GM13976 (cell line): ENCODE measurements at regions not wholly inside any gene's neighbourhood (a gene's known extent, or its start where the extent isn't known, plus 50 kb on each side); places are given as distances from the start of the nearest gene placed in this dataset.

Experiments used
- DNase-seq: peaks from one replicate; pipeline ENCODE4 v3.0.0; 2012; ENCODE audit warnings: low spot score
- in situ Hi-C: fragments of 300-500 bp; cut with MboI; formaldehyde crosslinking; loops from one replicate; pipeline ENCODE4 v1.12.0; 2022; ENCODE audit warnings: low sequenced_read_pairs, mixed read lengths, inconsistent platforms; ENCODE audit not compliant: unreplicated experiment
- TF ChIP-seq, protein P1 (sequence below): IDR thresholded peaks from 2 replicates; pipeline ENCODE4 v1.5.1; 2012; ENCODE audit warnings: borderline replicate concordance, mild to moderate bottlenecking; ENCODE audit not compliant: insufficient read depth; ENCODE audit errors: extremely low read depth, missing control alignments, control extremely low read depth

- in situ Hi-C loops: no loop called here
- TF ChIP-seq, protein P1, sequence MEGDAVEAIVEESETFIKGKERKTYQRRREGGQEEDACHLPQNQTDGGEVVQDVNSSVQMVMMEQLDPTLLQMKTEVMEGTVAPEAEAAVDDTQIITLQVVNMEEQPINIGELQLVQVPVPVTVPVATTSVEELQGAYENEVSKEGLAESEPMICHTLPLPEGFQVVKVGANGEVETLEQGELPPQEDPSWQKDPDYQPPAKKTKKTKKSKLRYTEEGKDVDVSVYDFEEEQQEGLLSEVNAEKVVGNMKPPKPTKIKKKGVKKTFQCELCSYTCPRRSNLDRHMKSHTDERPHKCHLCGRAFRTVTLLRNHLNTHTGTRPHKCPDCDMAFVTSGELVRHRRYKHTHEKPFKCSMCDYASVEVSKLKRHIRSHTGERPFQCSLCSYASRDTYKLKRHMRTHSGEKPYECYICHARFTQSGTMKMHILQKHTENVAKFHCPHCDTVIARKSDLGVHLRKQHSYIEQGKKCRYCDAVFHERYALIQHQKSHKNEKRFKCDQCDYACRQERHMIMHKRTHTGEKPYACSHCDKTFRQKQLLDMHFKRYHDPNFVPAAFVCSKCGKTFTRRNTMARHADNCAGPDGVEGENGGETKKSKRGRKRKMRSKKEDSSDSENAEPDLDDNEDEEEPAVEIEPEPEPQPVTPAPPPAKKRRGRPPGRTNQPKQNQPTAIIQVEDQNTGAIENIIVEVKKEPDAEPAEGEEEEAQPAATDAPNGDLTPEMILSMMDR: no peak
These were observed 139.4 kb downstream of the GADD45G start for GRCh38 chr9:89744255-89744648.

DNA sequence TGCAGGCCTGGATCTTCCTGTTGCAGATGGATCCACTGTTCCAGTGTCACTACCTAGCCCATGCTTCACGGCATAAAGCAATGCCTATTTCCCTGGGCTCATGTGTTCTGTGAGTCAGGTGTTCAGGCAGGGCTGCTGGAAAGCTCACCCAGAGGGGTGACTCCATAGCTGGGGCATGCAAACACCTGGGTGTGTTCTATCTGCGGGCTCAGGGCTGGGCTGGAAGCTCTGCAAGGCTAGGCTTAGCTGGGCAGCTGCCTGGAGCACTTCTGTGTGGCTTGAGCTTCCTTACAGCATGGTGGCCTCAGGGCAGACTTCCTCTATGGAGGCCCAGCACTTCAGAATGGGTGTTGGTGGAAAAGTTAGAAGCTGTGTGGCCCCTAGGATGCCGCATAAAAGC is 139.9 kb downstream of the GADD45G start:
- TF ChIP-seq, protein P1: no peak
- in situ Hi-C loops: no loop called here
- no peak for DNase-seq

More at GRCh38 chr9:89744255-89744648, 139.4 kb downstream of the GADD45G start:
- no peak for DNase-seq

- TF ChIP-seq, protein P1: no peak
- in situ Hi-C loops: no loop called here
- no peak for DNase-seq
These were observed 141.0 kb downstream of the GADD45G start for GRCh38 chr9:89745601-89746376.

DNA sequence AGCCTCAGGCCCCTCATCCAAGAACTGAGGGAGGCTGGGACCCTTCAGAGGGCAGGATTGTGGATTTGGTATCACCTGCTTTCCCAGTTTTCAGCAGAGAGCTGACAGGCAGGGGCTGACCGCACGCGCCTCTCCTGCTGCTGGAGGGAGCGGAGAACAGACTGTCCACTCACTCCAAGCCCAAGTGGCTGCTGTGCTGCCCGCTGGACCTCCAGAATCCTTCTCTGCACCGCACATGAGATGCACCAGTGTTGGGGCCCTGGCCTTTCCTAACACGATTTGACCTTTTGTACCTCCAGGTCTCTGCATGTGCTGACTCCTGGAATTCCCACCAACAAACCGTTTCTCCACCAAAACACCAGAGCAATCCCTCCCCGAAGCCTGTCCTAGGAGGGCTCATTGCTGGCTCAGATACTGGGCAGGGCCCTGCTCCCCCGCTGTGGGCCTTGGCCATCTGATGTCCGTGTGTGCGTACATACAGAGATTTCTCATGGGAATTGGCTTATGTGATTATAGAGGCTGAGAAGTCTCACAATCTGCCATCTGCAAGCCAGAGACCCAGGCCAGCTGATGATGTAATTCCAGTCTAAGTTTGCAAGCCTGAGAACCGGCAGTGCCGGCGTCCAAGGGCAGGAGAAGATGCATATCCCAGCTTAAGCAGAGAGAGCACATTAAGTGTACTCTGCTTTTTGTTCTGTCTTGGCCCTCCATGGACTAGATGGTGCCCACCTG is 141.7 kb downstream of the GADD45G start:
- DNase-seq: no peak
- in situ Hi-C loops: no loop called here
- TF ChIP-seq, protein P1: no peak

DNA sequence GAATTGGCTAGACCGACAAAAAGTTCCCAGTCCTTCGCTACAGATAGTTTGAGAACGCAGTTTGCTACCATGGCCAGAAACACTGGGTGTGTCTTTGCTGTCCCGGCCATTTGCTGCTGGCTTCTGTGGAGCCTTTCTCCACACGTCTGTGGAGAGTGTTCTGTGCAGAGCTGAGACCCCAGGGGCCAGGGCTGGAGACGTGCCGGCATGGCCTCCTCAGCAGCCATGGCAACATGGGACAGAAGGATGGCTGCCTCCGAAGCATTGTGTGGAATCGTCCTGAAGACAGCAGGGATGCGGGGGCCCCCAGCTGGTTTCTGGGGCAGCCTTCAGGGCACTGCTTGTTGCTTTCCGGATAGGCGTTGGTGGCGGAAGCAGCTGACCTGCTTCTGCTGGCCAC is 142.8 kb downstream of the GADD45G start:
- in situ Hi-C loops: no loop called here
- TF ChIP-seq, protein P1: no peak
- no peak for DNase-seq

DNA sequence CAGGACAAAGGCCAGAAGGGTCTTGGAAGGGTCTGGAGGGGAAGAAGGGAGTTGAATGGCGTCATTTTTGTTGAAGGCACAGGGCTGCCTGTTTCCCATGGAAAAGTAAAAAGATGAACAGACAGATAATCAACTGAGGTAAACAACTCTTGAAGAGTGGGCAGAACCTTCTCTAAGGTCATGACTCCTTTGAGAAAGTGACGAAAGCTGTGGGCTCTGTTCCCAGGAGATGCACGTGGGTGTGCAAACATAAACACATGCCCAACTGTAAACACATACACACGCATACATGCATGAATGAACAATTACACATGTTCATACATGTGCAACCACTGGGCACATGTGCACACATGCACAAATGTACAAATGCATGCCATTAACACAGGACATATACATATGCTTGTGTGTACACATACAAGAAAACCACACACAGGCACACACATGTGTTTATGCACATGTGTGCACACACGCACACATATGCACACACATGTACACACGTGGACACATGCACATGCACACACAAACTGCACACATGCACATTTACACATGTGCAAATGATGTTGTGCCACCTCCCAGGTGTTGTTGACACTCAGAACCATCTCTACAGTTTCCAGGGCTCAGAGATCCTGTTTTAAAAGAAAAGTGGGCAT is 143.3 kb downstream of the GADD45G start:
- TF ChIP-seq, protein P1: no peak
- in situ Hi-C loops: no loop called here
- DNase-seq: no peak
